Cardiac muscle cell (in vitro differentiated cells and primary cell): ENCODE measurements at regions not wholly inside any gene's neighbourhood (a gene's known extent, or its start where the extent isn't known, plus 50 kb on each side); places are given as distances from the start of the nearest gene placed in this dataset.

Experiments
- DNase-seq, 2 donors: peaks; one replicate each; pipeline versions ENCODE4 v3.0.0 to v3.0.0-alpha.2; 2010 to 2017; ENCODE audit warnings: low read depth in 1 of 2, low spot score in 1 of 2
- H3K27ac ChIP-seq: fragments of 200-600 bp; sonication (generic); 2 replicates; pipeline ENCODE4 v1.5.1; 2016
- H3K27me3 ChIP-seq: fragments of 200-600 bp; sonication (generic); 2 replicates; pipeline ENCODE4 v1.6.0; 2016; ENCODE audit warnings: control low read depth
- H3K36me3 ChIP-seq: fragments of 200-600 bp; sonication (generic); 2 replicates; pipeline ENCODE4 v1.5.1; 2016; ENCODE audit warnings: control low read depth
- H3K4me1 ChIP-seq: fragments of 200-600 bp; sonication (generic); 2 replicates; pipeline ENCODE4 v1.8.1; 2017; ENCODE audit warnings: low read depth, mild to moderate bottlenecking, mixed run types
- H3K4me3 ChIP-seq: fragments of 200-600 bp; sonication (generic); 2 replicates; pipeline ENCODE4 v1.5.1; 2016; ENCODE audit warnings: mild to moderate bottlenecking
- H3K9me3 ChIP-seq: fragments of 200-600 bp; sonication (generic); 2 replicates; pipeline ENCODE4 v1.5.1; 2017; ENCODE audit warnings: low read depth, mild to moderate bottlenecking, control low read depth
- CTCF ChIP-seq: IDR thresholded peaks from 2 replicates; pipeline ENCODE4 v1.5.1; 2012; ENCODE audit warnings: low read depth, mild to moderate bottlenecking, low read length

GRCh38 chr7:49669285-49669684 lies 104.2 kb upstream of the VWC2 start:
- no peaks in the 10 kb centered on the region for H3K4me1 ChIP-seq

GRCh38 chr7:49669692-49670260 lies 103.7 kb upstream of the VWC2 start:
- Histone ChIP-seq H3K36me3 (no peaks in the 10 kb centered on the region), H3K4me1 (no peaks in the 10 kb centered on the region), H3K27ac (no peak overlapping the region), H3K4me3 (no peak overlapping the region), H3K9me3 (no peaks in the 10 kb centered on the region), H3K27me3 (no peaks in the 10 kb centered on the region)
- TF ChIP-seq CTCF = no peak
- no peak for DNase-seq

More at GRCh38 chr7:49669285-49669684, 104.2 kb upstream of the VWC2 start:
- H3K36me3 ChIP-seq = no peaks in the 10 kb centered on the region
- H3K27me3 ChIP-seq = no peaks in the 10 kb centered on the region
- H3K27ac ChIP-seq = no peak overlapping the region
- no peak for DNase-seq
- no peak for TF ChIP-seq CTCF
- no peak overlapping the region for H3K4me3 ChIP-seq
- H3K9me3 ChIP-seq = no peaks in the 10 kb centered on the region

- no peak for DNase-seq
- no peaks in the 10 kb centered on the region for H3K36me3 ChIP-seq
- H3K4me3 ChIP-seq = no peak overlapping the region
- TF ChIP-seq CTCF = no peak
- no peaks in the 10 kb centered on the region for H3K4me1 ChIP-seq
- H3K9me3 ChIP-seq = no peaks in the 10 kb centered on the region
- H3K27me3 ChIP-seq = no peaks in the 10 kb centered on the region
- no peak overlapping the region for H3K27ac ChIP-seq
Observed at GRCh38 chr7:49670991-49671390, 102.4 kb upstream of the VWC2 start.

GRCh38 chr7:49692516-49692915 lies 80.9 kb upstream of the VWC2 start:
- Histone ChIP-seq H3K27me3 (no peaks in the 10 kb centered on the region), H3K9me3 (no peaks in the 10 kb centered on the region), H3K4me3 (no peak overlapping the region), H3K36me3 (no peaks in the 10 kb centered on the region), H3K27ac (no peak overlapping the region), H3K4me1 (no peaks in the 10 kb centered on the region)
- TF ChIP-seq CTCF = no peak
- no peak for DNase-seq

GRCh38 chr7:49695971-49696370 lies 77.5 kb upstream of the VWC2 start:
- no peaks in the 10 kb centered on the region for H3K27me3 ChIP-seq
- DNase-seq = no peak
- no peaks in the 10 kb centered on the region for H3K9me3 ChIP-seq
- H3K27ac ChIP-seq = no peak overlapping the region
- H3K4me3 ChIP-seq = no peak overlapping the region
- no peaks in the 10 kb centered on the region for H3K4me1 ChIP-seq
- no peak for TF ChIP-seq CTCF
- no peaks in the 10 kb centered on the region for H3K36me3 ChIP-seq

- H3K4me3 ChIP-seq = no peak overlapping the region
- H3K36me3 ChIP-seq = no peaks in the 10 kb centered on the region
- no peak for TF ChIP-seq CTCF
- no peaks in the 10 kb centered on the region for H3K27me3 ChIP-seq
- no peaks in the 10 kb centered on the region for H3K9me3 ChIP-seq
- no peak for DNase-seq
- no peaks in the 10 kb centered on the region for H3K4me1 ChIP-seq
- H3K27ac ChIP-seq = no peak overlapping the region
Observed at GRCh38 chr7:49700841-49701240, 72.6 kb upstream of the VWC2 start.
